Stimulated activated CD8-positive, alpha-beta memory T cell treated with anti-CD3 and anti-CD28 coated beads, Interleukin-4, amount 100 ng/mL, for 48 hours (primary cell): ENCODE measurements at regions not wholly inside any gene's neighbourhood (a gene's known extent, or its start where the extent isn't known, plus 50 kb on each side); places are given as distances from the start of the nearest gene placed in this dataset.

Experiments used
- DNase-seq: peaks from one replicate; pipeline ENCODE4 v3.0.0-alpha.2; 2020

DNA sequence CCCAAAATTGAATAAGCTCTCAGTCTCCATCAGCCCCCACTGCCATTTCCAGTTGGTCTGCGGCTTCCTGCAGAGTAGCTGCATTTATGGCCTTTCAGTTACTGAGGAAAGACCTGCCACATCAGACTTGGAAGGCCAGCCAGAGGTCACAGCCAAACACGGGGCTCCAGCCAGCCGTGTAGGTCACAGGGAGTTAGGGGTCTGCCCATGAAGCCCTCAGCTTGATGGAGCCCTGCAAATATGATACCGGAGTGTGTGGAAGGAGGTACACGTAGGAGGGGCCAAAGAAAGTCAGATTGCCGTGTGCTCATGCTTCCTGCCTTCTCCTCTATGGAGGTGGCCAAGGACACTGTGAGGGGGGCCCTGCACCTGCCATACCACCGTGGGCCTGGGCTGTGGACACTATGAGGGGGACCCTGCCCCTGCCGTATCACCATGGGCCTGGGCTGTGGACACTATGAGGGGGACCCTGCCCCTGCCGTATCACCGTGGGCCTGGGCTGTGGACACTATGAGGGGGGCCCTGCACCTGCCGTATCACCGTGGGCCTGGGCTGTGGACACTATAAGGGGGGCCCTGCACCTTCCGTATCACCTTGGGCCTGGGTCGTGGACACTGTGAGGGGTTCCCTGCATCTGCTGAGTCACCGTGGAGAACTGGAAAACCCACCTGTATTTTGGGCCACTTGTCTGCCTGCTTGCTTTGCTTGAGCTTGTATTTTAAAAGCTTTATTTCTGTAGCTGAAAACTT is 335.7 kb upstream of the SHH start:
- DNase-seq = no peak

- no peak for DNase-seq
These were observed 334.8 kb upstream of the SHH start for GRCh38 chr7:156147104-156147503.

- no peak for DNase-seq
These were observed 333.7 kb upstream of the SHH start for GRCh38 chr7:156145996-156146395.

DNA sequence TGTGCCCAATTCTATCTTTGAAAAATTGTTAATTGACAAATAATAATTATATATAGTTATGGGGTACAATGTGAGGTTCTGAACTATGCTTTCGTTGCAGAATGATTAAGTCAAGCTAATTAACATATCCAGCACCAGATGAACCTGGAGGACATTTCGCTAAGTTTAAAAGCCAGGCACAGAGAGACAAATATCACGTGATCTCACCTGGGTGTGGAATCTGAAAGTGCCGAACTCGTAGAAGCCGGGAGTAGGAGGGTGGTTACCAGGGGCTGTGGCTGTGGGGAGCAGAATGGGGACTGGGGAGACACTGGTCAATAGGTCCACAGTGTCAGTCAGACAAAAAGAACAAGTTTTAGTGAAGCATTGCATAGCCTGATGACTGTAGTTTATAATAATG is 332.9 kb upstream of the SHH start:
- no peak for DNase-seq

DNA sequence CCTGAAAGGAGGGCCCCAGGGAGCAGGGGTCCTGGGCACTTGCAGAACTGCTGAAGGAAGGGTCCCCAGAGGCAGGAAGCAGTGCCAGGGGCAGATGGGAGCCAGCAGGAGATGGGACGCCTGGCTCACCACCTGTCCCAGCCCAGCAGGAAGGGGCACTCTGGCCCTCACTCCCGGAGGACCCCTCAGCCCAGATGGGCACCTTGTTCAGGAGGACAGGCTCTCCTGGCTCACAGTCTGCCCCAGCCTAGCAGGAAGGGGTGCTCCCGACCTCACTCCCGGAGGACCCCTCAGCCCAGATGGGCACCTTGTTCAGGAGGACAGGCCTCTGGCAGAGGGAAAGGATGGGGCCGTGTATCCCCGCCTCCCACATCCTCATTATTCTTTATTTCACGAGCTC is 331.4 kb upstream of the SHH start:
- no peak for DNase-seq

- no peak for DNase-seq
These were observed 330.9 kb upstream of the SHH start for GRCh38 chr7:156143158-156143557.

GRCh38 chr7:156141941-156142340 is 329.7 kb upstream of the SHH start:
- no peak for DNase-seq

DNA sequence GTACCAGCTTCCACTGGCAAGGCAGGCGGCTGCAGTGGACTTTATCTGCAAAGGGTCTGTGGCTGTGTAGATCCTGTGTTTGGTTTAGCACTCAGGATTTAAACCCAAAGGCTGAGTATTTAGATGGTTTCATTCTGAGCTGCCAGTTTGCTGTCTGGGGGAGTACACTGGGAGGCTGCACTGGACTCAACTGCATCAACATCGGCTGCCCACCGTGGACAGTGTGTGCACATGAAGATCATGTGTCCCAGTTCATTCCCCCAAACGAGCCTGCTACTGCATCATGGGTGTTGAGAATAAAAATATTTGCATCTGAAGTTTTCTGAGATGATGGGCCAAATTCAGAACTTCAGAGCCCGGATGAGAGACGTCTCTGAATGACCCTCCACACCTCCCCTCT is 328.6 kb upstream of the SHH start:
- DNase-seq = no peak

DNA sequence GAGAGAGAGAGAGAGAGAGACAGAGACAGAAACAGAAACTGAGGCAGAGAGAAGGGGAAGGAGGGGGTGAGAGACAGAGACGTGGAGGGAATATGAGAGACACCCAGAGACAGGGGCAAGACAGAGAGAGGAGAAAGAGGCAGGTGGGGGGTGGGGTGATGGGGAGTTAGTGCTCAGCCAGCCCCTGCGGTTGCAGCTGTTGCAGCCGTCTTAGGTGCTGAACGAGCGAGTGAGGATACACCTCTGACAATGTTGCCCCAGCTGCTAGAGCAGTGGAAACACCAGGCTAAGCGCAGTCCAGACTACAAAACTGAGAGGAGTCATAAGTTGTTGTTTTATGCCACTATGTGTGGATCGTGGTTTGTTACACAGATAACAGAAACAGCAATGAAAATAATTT is 328.2 kb upstream of the SHH start:
- no peak for DNase-seq

DNA sequence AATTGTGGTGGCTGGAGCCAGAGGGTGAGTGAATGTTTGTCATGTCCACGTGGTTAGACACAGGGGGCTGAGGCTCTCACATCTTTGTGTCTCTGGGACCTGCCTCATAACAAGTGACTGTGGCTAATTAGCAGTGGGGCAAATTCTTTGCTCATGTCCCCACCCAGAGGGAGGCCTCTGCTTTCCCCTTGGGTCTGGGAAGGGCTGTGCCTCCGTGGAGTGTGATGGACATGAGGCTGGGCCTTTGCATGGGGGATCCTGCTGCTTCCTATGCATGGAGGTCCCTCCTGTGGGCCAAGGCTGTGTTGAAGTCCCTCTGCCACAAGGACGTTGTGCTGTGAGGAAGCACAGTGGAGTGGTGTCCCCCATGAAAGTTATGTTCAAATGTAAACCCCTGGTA is 327.4 kb upstream of the SHH start:
- DNase-seq = no peak

DNA sequence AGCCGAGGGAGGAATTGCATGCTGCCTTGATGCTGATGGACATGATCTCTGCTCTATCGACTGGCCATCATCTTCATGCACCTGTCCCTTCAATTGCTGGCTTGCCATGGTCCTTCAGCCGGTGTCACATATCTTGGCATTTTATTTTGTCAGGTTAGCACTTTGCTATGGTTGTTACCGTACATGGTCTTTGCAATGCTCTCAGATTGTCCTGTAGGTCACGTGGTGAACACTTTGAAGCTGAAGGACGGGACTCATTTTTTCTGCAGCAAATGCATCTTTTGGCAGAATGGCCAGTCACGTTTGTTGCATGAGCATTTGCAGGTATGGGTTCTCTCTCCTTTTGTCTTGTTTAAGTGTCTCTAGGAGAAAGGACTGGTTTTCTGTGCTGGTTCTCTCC is 326.8 kb upstream of the SHH start:
- no peak for DNase-seq

GRCh38 chr7:156131881-156132280 is 319.6 kb upstream of the SHH start:
- no peak for DNase-seq

- DNase-seq = no peak
These were observed 317.3 kb upstream of the SHH start for GRCh38 chr7:156129522-156129921.

- no peak for DNase-seq
These were observed 316.2 kb upstream of the SHH start for GRCh38 chr7:156128496-156128895.

DNA sequence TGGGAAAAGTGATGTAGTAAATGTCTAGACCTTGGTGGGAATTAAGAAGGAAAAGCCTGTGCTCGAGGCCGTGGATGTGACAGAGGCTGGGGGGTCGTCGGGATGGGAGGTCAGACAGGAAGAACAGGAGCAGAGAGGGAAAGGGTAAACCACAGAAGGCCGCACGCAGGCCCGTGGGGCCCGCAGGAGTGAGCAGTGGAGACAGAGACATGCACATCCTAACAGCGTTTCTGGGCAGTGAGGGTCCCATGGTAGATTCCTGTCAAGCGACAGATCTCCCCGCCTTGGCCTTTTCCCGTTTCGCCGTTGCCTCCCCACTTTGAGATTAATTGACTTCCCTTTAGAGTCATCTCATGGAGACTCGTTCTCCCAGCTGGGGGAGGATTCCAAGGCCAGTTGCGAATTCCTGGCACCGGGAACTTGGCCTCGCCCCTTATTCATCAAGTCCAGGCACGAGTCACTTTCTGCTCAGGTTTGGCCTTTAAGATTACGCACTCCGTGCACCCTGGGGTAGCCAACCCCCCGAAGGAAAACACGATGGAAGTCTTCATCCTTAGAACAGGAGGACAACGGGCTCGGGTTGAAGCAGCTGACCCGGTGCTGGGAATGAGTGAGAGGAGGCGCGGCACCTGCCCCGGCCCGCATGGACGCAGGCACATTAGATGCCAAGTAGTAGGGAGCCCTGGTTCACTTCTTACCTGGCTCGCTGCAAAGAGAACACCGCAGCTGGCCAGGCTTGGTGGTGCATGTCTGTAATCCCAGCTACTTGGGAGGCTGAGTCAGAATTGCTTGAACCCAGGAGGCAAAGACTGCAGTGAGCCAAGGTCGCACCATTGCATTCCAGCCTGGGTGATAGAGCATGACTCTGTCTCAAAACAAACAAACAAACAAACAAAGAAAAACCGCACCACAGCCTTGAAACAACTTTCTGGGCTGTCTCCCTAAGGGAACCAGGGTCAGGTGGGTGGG is 315.2 kb upstream of the SHH start:
- no peak for DNase-seq

- no peak for DNase-seq
These were observed 313.8 kb upstream of the SHH start for GRCh38 chr7:156125841-156126730.

GRCh38 chr7:156124356-156124755 is 312.1 kb upstream of the SHH start:
- no peak for DNase-seq

GRCh38 chr7:156123362-156123761 is 311.1 kb upstream of the SHH start:
- no peak for DNase-seq

DNA sequence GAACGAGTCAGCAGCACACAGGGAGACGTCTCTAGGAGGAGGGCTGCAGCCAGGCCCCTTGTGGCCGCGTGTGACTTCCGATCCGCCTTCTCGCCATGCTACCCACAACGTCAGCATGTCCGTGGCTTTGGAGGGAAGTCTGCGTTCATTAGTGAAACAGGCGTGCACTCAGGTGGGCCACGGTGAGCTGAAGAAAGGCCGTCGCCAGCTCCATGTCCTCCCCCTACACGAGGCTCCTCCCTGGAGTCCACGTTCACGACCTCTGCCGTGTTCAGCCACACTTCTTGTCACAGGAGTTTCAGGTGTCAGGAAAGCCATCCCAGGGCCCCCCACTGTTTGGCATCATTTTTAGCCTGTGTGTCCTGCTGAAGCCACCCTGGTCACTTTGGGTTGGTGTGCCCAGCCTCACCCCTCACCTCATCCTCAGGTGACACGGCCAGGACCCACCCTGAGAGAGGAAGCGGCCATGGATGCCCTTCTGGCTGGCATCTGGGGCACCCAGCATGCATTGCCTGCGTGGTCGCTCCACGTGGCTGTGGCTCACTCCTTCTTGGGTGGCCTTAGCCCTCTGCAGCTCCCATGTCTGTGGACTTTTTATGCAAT is 310.6 kb upstream of the SHH start:
- no peak for DNase-seq

DNA sequence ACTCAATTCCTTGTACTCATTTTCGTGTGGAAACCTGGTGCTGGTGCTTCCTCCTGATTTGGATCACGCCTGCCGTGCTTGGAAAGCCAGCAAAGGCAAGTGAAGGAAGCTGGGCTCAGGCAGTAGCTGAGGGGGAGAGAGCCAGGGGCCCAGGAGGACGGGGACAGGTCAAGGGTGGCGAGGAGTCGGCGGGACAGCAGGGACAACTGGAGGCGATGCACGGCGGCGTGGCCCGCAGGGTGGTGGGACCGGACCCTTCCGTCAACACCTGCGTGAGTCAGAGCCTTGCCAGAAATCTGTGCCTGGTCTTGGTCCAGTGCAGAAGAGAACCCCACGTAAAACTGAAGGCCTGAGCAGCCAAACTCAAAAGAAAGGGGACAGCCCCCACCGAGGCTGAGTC is 309.7 kb upstream of the SHH start:
- no peak for DNase-seq

DNA sequence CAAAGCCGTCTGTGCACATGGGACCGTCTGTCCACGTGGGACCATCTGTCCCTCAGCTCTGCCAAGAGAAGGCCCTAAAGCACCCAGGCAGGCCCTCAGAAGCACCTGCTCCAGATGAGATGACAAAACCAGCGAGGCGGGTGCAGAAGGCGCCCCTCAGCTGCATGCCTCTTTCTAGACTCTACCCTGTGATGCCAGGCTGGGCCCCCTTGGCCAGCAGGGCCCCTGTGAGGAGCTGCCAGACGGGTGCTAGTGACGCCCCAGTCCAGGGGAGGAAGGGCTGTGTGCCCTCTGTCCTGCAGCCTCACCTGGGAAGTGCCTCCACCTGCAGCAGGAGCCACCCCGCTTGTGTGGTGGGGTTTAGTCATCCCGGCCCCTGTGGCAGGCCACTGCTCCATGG is 309.2 kb upstream of the SHH start:
- no peak for DNase-seq

DNA sequence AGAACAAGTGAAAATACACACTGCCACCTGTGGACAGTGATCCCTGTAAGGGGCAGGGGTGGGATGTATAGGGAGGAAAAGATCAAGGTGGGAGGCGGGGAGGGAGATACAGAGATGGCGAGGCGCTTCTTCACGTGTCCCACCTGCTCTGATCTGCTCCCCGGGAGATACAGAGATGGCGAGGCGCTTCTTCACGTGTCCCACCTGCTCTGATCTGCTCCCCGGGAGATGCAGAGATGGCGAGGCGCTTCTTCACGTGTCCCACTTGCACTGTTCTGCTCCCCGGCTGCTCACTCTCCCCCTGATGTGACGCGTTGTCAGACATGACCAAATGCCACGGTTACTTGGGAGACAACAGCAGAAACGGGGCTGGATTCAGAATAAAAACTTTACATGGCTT is 308.3 kb upstream of the SHH start:
- no peak for DNase-seq

- no peak for DNase-seq
These were observed 307.5 kb upstream of the SHH start for GRCh38 chr7:156119771-156120170.
